Activated CD4-positive, alpha-beta memory T cell treated with anti-CD3 and anti-CD28 coated beads, Interleukin-2, amount 10 ng/mL, durations not matched to agents 7 days and 5 days (primary cell): ENCODE measurements at regions not wholly inside any gene's neighbourhood (a gene's known extent, or its start where the extent isn't known, plus 50 kb on each side); places are given as distances from the start of the nearest gene placed in this dataset.
"Not testable (repeated sequence)": the region's sequence is repeated elsewhere in the genome, so short reads cannot be mapped to it uniquely, and the experiment has no call there.

Source experiments
- CTCF ChIA-PET: fragments of 350-600 bp; sonication (Branson Sonifier 250); formaldehyde crosslinking; loops from one replicate; lab custom pipeline; 2021; ENCODE audit warnings: antibody characterized with exemption, inconsistent platforms; lab: Charles Lee
- POLR2A ChIA-PET: fragments of 350-600 bp; sonication (Branson Sonifier 250); formaldehyde crosslinking; loops from one replicate; lab custom pipeline; 2021; ENCODE audit warnings: antibody characterized with exemption; lab: Charles Lee
- DNase-seq: peaks from one replicate; pipeline ENCODE4 v3.0.0-alpha.2; 2020
- H3K27ac Mint-ChIP-seq: one replicate; pipeline ENCODE4 v1.8.0; 2021; ENCODE audit warnings: mild to moderate bottlenecking, mixed read lengths
- H3K27me3 Mint-ChIP-seq: one replicate; pipeline ENCODE4 v1.8.0; 2021; ENCODE audit warnings: mixed read lengths
- H3K36me3 Mint-ChIP-seq: one replicate; pipeline ENCODE4 v1.8.0; 2021; ENCODE audit warnings: low read depth, mixed read lengths
- H3K4me1 Mint-ChIP-seq: one replicate; pipeline ENCODE4 v1.8.0; 2021; ENCODE audit warnings: mixed read lengths
- H3K4me3 Mint-ChIP-seq: one replicate; pipeline ENCODE4 v1.8.0; 2021; ENCODE audit warnings: mild to moderate bottlenecking, mixed read lengths
- H3K9me3 Mint-ChIP-seq: one replicate; pipeline ENCODE4 v1.8.0; 2021; ENCODE audit warnings: mixed read lengths

- H3K4me1 Mint-ChIP-seq, H3K27ac Mint-ChIP-seq, H3K4me3 Mint-ChIP-seq, DNase-seq, H3K36me3 Mint-ChIP-seq, H3K9me3 Mint-ChIP-seq, POLR2A ChIA-PET, CTCF ChIA-PET: not testable (repeated sequence)
- H3K27me3 Mint-ChIP-seq = peaks cover 34% of the 10 kb centered on the region
These were observed 52.8 kb downstream of the FOXD4L6 start for GRCh38 chr9:41075671-41076070.

GRCh38 chr9:41074356-41074942 lies 54.0 kb downstream of the FOXD4L6 start:
- peak; percentile 19 for DNase-seq
- Mint-ChIP-seq H3K27me3 (peaks cover 34% of the 10 kb centered on the region), H3K4me3 (peak overlapping the region; percentile 61)
- H3K4me1 Mint-ChIP-seq, CTCF ChIA-PET, H3K27ac Mint-ChIP-seq, H3K36me3 Mint-ChIP-seq, H3K9me3 Mint-ChIP-seq, POLR2A ChIA-PET: not testable (repeated sequence)

GRCh38 chr9:41073471-41074243 lies 54.8 kb downstream of the FOXD4L6 start:
- H3K4me1 Mint-ChIP-seq, H3K36me3 Mint-ChIP-seq, H3K9me3 Mint-ChIP-seq, POLR2A ChIA-PET, H3K27ac Mint-ChIP-seq, DNase-seq, CTCF ChIA-PET: not testable (repeated sequence)
- H3K27me3 Mint-ChIP-seq = peaks cover 34% of the 10 kb centered on the region
- peak overlapping the region; percentile 54 for H3K4me3 Mint-ChIP-seq

- H3K27me3 Mint-ChIP-seq, H3K36me3 Mint-ChIP-seq, H3K4me1 Mint-ChIP-seq, CTCF ChIA-PET, POLR2A ChIA-PET, H3K27ac Mint-ChIP-seq, H3K9me3 Mint-ChIP-seq, H3K4me3 Mint-ChIP-seq: not testable (repeated sequence)
- DNase-seq = peak; percentile 28
These were observed 64.2 kb downstream of the FOXD4L6 start for GRCh38 chr9:41064125-41064795.

GRCh38 chr9:41063243-41063642 lies 65.2 kb downstream of the FOXD4L6 start:
- CTCF ChIA-PET, H3K9me3 Mint-ChIP-seq, POLR2A ChIA-PET, DNase-seq, H3K4me1 Mint-ChIP-seq, H3K27me3 Mint-ChIP-seq, H3K4me3 Mint-ChIP-seq, H3K27ac Mint-ChIP-seq, H3K36me3 Mint-ChIP-seq: not testable (repeated sequence)

GRCh38 chr9:41059603-41060002 lies 68.9 kb downstream of the FOXD4L6 start:
- H3K36me3 Mint-ChIP-seq, H3K4me3 Mint-ChIP-seq, POLR2A ChIA-PET, H3K27me3 Mint-ChIP-seq, H3K9me3 Mint-ChIP-seq, H3K27ac Mint-ChIP-seq, DNase-seq, H3K4me1 Mint-ChIP-seq, CTCF ChIA-PET: not testable (repeated sequence)

- DNase-seq, CTCF ChIA-PET, POLR2A ChIA-PET, H3K9me3 Mint-ChIP-seq, H3K4me3 Mint-ChIP-seq, H3K36me3 Mint-ChIP-seq, H3K27ac Mint-ChIP-seq, H3K27me3 Mint-ChIP-seq, H3K4me1 Mint-ChIP-seq: not testable (repeated sequence)
These were observed 74.7 kb downstream of the FOXD4L6 start for GRCh38 chr9:41053666-41054363.

- CTCF ChIA-PET, H3K9me3 Mint-ChIP-seq, POLR2A ChIA-PET, H3K27me3 Mint-ChIP-seq, H3K4me1 Mint-ChIP-seq, H3K4me3 Mint-ChIP-seq, H3K36me3 Mint-ChIP-seq, H3K27ac Mint-ChIP-seq, DNase-seq: not testable (repeated sequence)
These were observed 79.8 kb downstream of the FOXD4L6 start for GRCh38 chr9:41048672-41049071.

- H3K36me3 Mint-ChIP-seq, H3K27ac Mint-ChIP-seq, POLR2A ChIA-PET, H3K27me3 Mint-ChIP-seq, CTCF ChIA-PET, H3K9me3 Mint-ChIP-seq, H3K4me1 Mint-ChIP-seq, H3K4me3 Mint-ChIP-seq, DNase-seq: not testable (repeated sequence)
These were observed 80.7 kb downstream of the FOXD4L6 start for GRCh38 chr9:41047792-41048191.

- H3K27ac Mint-ChIP-seq, CTCF ChIA-PET, POLR2A ChIA-PET, DNase-seq, H3K27me3 Mint-ChIP-seq, H3K36me3 Mint-ChIP-seq, H3K4me3 Mint-ChIP-seq, H3K9me3 Mint-ChIP-seq, H3K4me1 Mint-ChIP-seq: not testable (repeated sequence)
These were observed 83.6 kb downstream of the FOXD4L6 start for GRCh38 chr9:41044930-41045329.

GRCh38 chr9:41043433-41043832 lies 85.0 kb downstream of the FOXD4L6 start:
- POLR2A ChIA-PET, CTCF ChIA-PET, H3K27ac Mint-ChIP-seq: not testable (repeated sequence)

GRCh38 chr9:41042111-41042510 lies 86.4 kb downstream of the FOXD4L6 start:
- H3K27me3 Mint-ChIP-seq, POLR2A ChIA-PET, DNase-seq, H3K4me1 Mint-ChIP-seq, H3K36me3 Mint-ChIP-seq, CTCF ChIA-PET, H3K9me3 Mint-ChIP-seq, H3K27ac Mint-ChIP-seq, H3K4me3 Mint-ChIP-seq: not testable (repeated sequence)

More at GRCh38 chr9:41043433-41043832, 85.0 kb downstream of the FOXD4L6 start:
- H3K4me3 Mint-ChIP-seq, H3K27me3 Mint-ChIP-seq, H3K36me3 Mint-ChIP-seq, DNase-seq, H3K9me3 Mint-ChIP-seq, H3K4me1 Mint-ChIP-seq: not testable (repeated sequence)

- H3K4me3 Mint-ChIP-seq, POLR2A ChIA-PET: not testable (repeated sequence)
These were observed 87.7 kb downstream of the FOXD4L6 start for GRCh38 chr9:41040705-41041342.

More at GRCh38 chr9:41040705-41041342, 87.7 kb downstream of the FOXD4L6 start:
- H3K9me3 Mint-ChIP-seq, H3K36me3 Mint-ChIP-seq, DNase-seq, H3K4me1 Mint-ChIP-seq, H3K27me3 Mint-ChIP-seq, CTCF ChIA-PET, H3K27ac Mint-ChIP-seq: not testable (repeated sequence)
